ENCODE measurements at regions not wholly inside any gene's neighbourhood (a gene's known extent, or its start where the extent isn't known, plus 50 kb on each side); places are given as distances from the start of the nearest gene placed in this dataset.

- no peak for TF ChIP-seq CTCF (IDR thresholded peaks at IDR 0.05; ENCODE audit: extremely low read depth, missing control alignments)
- no peak for DNase-seq (ENCODE audit: low spot score)
Observed at GRCh38 chr2:181839811-181840210, 51.7 kb upstream of the ITPRID2 start.

DNA sequence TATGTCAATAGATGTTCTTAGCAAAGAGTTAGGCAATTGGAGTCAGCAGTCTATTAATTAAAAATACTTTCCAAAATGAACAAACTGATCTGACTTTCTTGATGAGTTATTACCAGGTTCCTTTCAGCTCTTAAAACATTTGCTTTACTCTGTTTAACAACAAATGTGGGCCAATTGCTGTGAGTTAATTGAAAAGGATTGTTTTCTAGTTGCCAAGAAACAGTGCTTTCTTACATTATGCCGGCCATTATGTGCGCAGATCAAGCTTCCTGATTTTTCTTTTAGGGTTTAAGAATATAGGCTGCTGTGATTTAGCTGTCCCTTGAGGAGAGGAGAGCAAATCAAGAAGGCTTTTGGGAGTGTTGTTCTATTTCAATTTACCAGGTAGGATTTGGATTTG, 50.5 kb upstream of the ITPRID2 start:
- DNase-seq (ENCODE audit: low spot score): no peak
- no peak for TF ChIP-seq CTCF (IDR thresholded peaks at IDR 0.05; ENCODE audit: extremely low read depth, missing control alignments)

Data from GM20000 (cell line).